ENCODE measurements at regions not wholly inside any gene's neighbourhood (a gene's known extent, or its start where the extent isn't known, plus 50 kb on each side); places are given as distances from the start of the nearest gene placed in this dataset.

DNA sequence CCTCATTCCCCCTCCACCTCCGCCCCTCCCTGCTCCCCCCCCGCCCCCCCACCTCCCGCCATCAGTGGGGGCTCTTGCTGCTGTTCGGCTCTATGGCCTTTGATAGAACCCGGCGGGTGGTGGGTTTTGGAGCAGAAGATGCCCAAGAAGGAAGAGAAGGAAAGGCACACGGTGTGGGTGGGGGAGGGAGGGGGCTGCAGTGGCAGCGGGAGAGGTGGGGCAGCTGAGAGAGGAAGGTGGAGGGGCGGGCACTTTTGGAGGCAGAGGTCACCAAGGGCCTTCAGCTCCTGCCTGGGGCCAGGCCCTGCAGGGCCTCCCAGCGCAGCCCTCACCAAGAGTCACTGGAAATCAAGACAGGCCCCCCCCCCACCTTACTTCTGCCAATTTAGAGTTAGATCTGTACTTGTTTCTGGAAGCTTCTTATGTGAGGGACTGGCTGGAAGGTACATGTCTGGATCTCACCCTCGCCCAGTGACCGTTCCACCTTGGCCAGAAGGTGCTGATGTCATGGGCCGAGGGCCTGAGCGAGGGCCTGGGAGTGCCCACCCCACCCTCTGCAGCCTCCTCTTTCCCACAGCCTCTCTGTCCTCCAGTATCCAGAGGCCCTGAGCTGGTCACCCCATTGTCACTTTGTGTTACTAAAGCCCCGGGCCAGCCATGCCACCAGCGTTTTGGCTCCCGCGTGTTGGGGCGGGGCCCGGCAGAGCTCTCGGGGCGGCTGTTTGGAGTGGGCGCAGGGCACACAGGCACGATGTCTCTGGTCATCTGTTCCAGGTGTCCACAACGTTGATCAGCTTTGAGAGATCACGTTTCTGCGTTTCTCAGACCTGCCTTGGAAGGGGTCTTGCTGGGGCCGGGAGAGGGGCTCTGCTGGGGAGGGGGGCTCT is 153.9 kb downstream of the KIF26A start:
- no peak for DNase-seq

DNA sequence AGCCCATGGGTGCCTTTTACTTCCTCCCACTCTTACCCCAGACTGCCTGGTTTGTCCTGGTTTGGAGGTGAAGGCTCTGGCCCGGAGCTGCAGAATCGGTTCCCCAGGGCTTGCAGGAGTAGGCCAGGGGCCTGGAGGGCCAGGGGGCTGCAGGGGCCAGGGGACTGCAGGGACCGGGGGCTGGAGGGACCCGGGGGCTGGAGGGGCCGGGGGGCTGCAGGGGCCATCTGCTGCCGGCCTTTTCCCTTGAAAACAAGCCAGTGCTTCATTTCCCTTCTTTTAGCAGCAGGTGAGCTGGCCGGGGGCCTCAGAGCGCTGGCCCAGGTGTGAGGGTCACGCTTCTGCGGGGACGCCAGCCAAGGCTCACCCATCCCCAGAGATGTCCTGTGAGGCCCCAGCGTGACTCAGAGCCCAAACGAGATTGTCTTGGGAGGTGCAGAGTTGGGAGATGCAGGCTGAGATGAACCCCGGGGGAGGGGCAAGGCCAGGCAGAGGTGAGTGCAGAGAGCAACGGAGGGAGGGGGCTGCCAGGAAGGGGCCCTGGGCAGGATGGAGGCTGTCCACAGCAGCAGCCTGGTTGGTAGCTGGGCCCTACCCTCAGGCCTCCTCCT is 154.9 kb downstream of the KIF26A start:
- DNase-seq = no peak

DNA sequence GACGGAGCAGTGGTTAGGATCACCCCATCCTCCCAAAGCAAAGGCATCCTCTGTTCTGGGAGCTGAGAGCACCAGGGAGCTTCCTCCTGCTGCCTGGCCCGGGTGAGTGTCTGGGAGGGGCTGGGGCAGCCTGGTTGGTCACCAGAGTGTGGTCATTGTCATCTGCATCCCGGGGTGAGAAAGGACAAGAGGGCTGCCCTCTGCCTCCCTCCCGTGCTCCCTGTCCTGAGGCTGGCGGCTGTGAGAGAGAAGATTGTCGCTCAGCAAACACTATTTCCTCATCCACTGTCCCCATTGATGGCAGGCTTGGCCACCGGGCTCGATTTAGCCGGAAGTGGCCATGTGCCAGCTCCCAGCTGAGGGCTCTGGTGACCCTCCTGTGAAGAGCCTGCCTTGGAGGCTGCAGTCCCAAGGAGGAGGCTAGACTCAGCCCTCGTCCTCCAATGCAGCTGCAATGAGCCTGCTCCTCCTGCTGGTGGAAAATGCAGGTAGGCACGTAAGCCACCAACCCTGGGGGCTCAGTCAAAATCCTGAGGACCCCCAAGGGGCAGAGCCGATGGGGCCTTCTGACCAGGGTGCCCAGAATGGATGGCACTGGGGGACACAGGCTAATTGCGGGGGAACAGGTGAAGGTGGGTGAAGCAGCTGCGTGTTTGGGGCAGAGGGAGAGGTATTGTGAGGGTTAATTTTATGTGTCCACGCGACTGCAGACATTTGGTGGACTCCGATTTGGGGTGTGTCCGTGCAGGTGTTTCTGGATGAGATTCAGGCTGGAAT is 155.7 kb downstream of the KIF26A start:
- no peak for DNase-seq

DNA sequence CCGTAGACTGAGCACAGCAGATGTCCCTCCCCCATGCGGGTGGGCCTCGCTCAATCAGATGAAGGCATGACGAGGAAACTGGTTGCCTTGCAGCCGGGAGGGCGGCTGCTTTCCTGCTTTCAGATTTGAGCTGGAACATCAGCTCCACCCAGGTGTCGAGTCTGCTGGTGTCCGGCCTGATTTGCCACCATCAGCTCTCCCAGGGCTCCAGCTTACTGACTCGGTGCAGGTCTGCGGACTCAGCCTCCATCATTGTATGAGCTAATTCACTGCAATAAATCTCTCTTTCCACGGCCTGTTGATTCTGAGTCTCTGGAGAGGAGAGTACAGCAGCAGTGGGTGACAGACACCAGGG is 156.2 kb downstream of the KIF26A start:
- no peak for DNase-seq

DNA sequence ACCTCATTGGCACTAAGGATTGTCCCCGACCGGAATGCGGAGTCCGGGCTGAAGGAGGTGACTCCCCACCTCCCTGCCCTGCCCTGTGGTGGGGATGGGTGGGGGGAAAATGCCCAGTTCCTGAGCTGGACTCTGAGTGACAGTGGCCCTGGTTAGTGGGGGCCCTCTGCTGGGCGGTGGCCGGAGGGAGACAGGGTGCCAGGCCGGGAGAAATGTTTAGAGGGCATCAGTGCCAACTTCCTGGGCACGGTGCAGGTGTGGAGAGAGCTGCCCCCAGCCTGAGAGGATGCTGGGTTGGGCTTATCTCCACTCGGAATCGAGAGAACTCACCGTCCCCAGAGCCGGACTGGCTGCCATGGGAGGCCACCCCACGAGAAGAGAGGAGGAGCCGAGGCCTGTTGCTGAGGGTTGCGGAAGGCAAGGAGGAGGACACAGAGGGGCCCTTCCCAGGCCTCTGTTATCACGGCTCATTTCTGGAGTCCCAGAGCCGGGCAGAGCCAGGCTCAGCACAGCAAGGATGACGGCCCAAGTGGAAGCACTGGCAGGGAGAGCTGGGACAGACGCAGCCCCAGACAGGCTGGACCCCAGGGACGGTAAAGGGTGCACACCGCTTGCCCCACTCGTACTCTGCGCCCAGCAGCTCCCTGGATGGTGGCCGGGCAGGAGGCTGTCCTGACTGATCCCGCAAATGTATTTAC is 156.7 kb downstream of the KIF26A start:
- DNase-seq = no peak

DNA sequence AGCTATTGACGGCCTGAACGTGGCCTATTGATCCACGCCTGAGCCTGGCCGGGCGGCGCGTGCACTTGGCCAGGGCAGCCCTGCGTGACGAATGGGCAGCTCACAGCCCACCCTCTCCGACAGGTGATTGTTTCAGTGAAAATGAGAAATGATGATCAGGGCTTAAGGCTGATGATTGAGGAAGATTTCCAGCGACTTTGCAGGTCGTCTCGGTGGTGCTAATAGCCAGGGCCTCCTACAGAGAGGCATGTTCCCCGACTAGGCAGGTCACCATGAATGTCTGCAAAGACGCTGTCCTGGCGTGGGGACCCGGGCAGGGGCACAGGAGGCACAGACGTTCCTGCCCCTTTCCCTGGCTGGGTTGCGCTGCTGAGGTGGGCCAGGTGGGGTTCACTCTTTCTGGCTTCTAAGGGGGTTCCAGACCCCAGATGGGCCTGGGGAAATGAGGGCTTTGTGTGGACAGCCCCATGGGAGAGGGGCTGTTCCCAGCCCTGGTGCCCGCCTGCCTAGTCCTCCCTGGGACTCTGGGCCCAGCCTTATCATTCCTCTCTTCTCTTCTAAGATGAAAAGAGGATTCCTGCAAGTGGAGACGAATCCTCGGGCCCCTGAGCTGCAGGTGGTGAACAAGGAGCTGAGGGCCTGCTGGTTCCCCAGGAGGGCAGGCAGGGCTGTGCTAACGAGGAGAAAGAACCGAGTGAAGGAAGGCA is 157.4 kb downstream of the KIF26A start:
- DNase-seq = no peak

DNA sequence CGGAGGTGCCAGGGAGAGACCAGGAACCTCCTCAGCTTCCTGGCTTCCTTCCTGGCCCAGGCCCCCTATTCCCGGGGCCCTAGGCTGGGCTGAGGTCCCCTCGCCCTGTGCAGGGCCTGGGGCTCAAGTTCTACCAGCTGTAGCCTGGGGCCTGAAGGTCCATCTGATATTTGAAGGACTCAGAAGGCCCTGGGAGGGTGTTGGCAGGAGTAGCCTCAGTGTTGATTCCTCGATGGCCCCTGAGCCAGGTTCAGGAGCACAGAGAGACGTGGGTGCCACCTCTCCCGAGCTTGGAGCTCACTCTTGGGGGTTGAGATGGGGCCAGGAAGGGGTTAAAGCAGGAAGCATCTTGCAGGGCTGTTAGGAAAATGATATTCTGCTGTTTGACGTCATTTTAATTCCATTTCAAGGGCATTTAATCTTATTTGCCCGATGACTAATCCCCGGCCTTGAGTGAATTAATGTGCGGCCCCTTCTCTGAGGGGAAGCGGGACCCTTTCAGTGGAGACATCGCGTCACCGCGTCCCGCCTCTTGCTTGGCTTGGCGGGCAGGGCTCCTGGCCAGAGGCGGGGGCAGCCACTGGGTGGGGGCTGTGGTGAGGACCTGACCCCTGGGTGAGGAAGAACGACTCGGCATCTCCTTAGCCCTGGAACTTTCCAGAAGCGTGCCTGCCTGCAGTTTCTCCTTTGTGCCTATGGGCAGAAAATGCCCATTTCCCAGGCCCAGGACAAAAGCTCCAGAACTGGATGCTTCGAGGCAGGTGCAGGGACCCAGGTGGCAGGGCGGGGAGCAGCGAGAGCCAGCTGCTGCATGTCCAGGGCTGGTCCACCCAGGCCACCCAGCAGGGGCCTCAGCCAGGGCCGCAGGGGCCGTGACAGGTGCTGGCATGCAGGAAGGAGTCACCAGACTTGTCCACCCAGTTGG is 158.3 kb downstream of the KIF26A start:
- DNase-seq = no peak

DNA sequence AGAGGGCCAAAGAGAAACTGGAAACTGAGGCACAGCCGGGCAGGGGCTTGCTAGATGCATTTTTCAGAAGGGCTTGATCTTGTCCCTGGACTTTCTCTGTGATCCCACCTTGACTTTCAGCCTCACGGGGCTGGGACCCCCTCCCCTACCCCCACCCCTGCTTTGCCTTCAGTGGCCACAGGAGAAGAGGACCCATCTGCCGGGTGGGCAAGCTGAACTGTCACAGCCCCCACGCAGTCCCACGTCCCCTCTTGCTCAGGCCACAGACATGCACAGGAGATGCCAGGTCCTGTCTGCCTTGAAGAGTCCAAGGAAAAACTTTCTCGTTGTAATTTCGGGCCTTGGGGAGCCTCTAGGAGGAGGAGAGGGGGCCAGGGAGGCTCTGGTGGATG is 158.9 kb downstream of the KIF26A start:
- DNase-seq = no peak

DNA sequence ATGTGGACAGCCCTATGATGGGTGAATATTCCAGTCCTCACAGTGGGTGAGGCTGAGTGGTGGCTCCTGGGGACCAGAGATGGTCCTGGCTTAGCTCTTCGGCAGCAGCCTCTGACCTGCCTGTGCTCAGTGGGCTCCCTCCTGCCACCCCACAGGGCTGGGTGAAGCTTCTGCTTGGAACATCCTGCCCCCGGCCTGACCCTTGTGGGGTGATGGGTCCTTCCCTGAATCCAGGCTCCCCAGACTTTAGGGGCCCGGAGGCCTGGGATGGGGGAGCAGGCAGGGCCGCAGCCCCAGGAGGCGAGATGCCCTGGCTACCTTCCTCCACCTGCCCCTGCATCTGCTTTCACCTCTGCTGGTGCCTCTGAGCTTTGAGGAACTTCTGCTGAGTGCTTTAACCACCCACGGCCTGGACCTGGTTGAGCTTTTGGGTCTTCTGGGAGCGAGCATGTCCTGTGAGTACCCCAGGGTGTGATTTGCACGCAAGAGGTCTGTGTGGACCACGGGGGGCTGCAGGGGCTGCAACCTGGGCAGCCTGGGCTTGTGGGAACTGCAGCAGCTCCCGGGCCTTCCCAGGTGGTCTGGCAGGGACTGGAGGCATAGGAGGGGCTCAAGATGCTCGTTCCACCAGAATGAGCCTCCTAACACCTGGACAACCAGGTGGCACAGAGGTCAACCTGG is 159.5 kb downstream of the KIF26A start:
- DNase-seq = no peak

DNA sequence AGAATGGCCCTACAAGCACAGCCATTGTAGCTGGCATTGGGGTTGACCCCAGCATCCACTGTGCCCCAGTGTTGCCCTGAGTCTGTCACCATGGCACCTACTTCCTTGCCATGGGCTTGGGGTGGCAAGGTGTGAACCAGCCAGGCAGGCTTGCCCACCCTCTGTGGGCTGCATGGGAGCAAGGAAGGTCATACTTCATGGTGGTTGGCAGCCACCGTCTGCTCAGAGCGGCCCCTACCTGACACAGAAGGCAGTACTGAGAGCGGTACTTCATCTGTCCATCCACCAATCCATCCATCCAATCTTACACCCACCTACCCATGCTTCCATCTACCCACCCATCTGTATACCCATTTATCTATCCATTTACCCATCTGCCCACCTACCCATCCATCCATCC is 160.1 kb downstream of the KIF26A start:
- DNase-seq = no peak

DNA sequence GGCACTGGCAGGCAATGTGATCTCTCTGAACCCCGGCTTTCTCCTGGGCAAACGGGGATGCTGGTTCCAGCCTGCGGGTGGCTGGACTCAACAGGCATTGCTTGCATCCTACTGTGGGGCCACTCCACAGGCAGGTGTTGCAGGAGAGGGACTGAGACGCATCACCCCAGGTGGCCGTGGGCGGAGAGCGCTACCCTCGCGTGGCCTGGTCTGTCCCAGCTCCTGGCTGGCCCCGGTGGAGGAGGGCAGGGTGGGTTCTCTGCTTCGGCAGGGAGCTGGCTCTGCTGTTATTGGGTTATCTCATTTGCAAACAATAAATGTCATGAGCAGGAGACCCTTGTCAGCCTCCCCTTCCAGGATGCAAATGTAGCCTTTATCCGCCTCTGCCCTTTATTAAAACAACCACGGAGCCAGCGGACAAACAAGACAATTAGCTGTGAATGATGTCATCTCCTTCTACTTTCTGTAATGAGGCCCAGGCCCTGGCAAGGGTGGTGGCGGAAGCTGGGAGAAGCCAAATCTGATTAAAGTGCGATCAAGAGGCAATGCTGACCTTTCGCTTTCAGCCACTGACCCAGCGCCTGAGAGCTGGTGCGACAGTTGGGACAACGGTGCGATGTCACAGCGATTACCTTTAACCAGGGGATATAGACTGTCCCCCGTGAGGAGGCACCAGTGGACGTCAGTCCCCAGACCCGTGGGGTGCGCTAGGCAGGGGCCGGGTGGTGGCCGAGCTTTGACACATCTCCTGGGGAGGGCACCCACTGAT is 161.8 kb downstream of the KIF26A start:
- DNase-seq = no peak

DNA sequence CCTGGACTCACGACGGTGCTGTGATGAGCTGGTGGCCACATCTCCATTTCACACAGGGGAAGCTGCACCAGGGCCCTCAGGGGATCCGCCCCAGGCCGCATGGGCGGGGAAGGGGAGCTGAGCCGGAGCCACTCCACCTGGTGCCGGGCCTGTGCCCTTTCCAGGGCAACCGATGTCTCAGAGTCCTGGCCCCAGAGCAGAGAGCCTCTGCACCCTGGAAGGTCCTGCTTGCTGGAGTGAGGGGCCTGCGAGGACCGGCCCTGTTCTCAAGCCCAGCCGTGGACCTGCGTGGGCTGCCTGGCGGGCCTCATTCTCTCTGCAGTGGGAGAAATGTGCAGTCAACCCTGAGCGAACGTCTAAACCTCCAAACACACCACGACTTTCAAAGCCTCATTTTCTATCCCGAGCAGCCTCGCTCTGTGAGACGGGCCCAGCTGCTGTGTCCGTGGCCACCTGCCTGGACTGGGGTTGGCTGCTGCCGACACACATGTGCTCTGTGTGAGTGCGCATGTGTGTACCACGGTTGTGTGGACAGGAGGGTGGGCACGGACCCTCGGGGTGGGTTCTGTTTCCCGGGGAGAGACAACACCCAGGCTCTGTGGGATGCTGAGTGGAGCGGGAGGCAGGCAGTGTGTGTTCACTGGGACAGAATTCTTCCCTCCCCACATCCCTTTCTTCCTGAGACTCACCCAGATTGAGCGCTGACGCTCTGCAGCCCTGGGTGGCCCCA is 163.5 kb downstream of the KIF26A start:
- DNase-seq = no peak

DNA sequence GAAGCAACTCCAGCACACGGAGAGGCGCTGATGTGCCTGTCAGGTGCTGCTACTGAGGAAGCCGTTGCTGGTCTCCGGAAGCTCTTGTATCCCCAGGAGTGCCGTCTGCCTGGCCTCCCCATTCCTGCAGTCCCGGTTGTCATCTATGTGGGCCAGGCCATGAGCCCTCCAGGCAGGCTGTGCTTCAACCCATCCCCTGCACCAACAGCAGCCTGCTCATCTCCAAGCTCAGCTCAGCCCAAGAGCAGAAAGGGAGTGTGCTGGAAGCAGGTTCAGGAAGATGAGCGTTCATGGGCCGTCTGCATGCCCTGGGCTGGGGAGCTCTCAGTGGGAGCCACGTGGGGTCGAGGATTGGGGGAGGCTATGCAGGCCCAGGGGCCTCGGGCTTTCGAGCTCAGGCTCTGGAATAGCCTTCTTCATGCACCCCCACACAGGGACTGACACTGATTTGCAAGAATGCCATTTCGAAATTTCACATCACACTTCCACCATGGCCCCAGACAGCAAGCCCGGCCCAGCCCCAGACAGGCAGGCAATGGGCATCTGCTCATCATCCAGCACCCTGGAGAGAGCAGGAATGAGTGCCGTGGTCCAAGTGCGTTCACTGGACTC is 164.5 kb downstream of the KIF26A start:
- DNase-seq = no peak

DNA sequence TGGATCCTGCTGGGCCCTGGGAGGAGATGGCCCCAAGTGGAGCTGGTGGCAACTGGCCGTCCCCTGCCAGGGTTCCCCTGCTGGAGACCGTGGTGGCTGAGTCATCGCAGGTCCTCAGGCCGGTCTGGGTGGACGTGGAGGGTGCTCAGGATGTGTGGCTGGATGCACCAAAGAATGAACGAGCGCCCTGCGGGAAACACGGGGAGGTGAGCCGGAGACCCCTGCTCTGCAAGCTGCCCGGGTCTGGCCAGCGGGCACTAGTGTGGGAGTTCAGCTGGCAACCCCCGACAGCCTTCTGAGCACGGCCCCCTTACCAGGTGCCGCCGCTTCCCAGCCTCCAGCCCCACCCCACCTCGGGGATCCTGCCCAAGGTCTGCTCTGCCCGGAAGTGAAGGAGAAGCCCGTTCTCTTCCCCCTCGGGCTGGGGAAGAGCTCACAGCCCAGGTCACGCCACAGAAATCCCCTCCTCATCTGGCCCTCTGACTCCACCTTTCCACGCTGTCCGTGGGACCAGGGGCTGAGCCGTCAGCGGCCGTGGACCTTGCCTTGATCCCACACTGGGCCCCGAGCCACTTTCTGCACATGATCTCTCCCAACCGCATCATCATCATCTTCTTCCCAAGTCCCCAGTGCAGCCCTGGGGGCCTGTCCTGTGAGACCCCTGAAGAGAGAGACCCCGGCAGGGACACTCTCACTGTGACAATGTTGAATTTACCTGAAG is 165.5 kb downstream of the KIF26A start:
- DNase-seq = no peak

DNA sequence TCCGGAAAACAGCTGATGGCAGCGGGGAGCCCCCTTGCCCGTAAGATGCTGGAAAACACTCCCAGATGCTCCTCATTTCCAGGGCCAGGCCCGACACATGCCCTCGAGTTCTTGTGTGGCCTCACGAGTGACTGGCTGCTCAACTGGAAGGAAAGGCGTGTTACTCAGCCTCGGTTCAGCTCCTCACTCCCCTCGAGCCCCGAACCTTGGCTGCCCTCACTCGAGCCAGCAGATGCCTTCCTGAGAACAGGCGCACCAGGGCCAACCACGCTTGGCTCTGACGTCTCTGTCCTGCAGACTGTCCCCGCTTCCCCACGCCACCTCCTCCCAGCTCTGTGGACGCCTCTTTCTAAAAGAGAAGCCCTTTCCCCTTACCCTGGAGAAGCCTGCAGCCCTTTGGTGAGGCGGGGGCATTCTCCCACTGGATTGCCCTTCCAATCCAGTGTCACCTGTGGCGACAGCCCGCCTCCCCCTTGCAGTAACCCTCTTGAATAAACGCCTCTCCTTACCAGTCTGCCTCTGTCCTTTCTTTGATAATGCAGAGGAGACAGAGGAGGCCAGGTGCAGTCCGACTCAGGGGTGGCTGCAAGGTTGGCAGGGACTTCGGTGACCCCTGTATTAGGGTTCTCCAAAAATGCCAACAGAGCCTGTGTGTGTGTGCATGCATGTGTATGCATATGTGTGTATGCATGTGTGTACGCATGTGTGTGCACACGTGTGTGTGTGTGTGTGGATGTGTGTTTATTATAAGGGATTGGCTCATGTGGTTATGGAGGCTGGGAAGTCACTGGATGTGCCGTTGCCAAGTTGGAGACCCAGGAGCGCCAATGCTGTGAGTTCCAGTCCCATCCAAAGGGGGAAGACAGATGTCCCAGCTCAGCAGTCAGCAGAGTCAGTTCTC is 166.3 kb downstream of the KIF26A start:
- DNase-seq = no peak

DNA sequence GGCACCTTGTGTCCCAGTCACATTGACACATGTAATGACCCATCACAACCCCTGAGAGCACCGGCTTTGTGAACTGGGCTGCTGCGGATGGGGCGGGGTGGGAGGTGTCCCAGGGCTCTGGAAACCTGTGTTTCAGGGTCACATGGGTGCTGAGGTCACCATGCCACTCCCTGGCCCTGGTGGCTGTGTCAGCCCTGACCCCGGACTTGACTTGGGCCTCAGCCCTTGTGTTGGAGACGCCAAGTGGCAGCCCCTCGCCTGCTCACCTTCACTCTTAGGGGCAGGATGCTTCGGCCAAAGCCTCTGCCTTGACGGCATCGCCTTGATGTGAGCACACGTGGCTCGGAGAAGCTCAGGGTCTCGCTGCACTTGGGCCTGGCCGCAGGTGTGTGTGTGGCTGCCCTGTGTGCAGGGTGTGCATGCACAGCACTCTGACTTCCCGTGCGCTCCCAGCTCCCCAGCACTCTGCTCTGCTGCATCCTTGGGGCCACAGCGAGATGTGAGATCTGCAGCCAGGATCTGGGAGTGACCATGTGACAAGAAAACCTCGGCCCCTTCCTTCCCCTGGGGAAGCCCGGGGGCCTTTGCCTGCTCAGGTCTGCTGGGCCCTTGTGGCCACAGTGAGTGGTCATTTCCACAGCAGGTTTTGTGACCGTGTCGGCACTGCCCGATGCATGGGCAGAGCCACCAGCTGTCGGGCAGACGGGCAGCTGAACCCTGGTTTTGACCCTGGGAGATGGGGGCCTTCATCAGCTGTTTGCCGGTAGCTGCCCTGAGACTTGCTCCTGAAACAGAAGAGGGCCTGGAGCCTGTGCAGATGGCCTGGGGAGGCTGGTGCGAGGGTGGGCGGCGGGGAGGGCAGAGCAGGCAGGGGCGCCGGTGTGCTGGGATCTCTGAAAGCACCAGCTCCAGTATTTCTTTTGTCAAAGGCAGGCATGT is 167.4 kb downstream of the KIF26A start:
- no peak for DNase-seq

Measured in Kasumi-1 (cell line).